ENCODE measurements at regions not wholly inside any gene's neighbourhood (a gene's known extent, or its start where the extent isn't known, plus 50 kb on each side); places are given as distances from the start of the nearest gene placed in this dataset.

- no peak for DNase-seq
- H3K27me3 Mint-ChIP-seq (ENCODE audit: unreplicated experiment), result no peaks in the 10 kb centered on the region
- peaks cover 4% of the 10 kb centered on the region for H3K4me1 Mint-ChIP-seq (ENCODE audit: low read depth, unreplicated experiment)
- H3K9me3 Mint-ChIP-seq (ENCODE audit: unreplicated experiment), result peaks cover 2% of the 10 kb centered on the region
- no peak overlapping the region for H3K4me3 Mint-ChIP-seq (ENCODE audit: unreplicated experiment)
- no peaks in the 10 kb centered on the region for H3K36me3 Mint-ChIP-seq (ENCODE audit: unreplicated experiment)
- no peak overlapping the region for H3K27ac Mint-ChIP-seq (ENCODE audit: unreplicated experiment)
- no peak for TF ChIP-seq CTCF (IDR thresholded peaks at IDR 0.05; ENCODE audit: partially characterized antibody, unreplicated experiment)
Measured at GRCh38 chr5:155211764-155212163, 198.2 kb downstream of the KIF4B start.

- H3K4me3 Mint-ChIP-seq (ENCODE audit: unreplicated experiment), result no peak overlapping the region
- no peak for TF ChIP-seq CTCF (IDR thresholded peaks at IDR 0.05; ENCODE audit: partially characterized antibody, unreplicated experiment)
- H3K36me3 Mint-ChIP-seq (ENCODE audit: unreplicated experiment), result no peaks in the 10 kb centered on the region
- H3K4me1 Mint-ChIP-seq (ENCODE audit: low read depth, unreplicated experiment), result no peaks in the 10 kb centered on the region
- H3K9me3 Mint-ChIP-seq (ENCODE audit: unreplicated experiment), result no peaks in the 10 kb centered on the region
- DNase-seq, result no peak
- no peak overlapping the region for H3K27ac Mint-ChIP-seq (ENCODE audit: unreplicated experiment)
- no peaks in the 10 kb centered on the region for H3K27me3 Mint-ChIP-seq (ENCODE audit: unreplicated experiment)
Measured at GRCh38 chr5:155222393-155222792, 208.8 kb downstream of the KIF4B start.

- Mint-ChIP-seq H3K27me3 (ENCODE audit: unreplicated experiment) (no peaks in the 10 kb centered on the region), H3K9me3 (ENCODE audit: unreplicated experiment) (no peaks in the 10 kb centered on the region), H3K4me1 (ENCODE audit: low read depth, unreplicated experiment) (no peaks in the 10 kb centered on the region), H3K4me3 (ENCODE audit: unreplicated experiment) (no peak overlapping the region), H3K36me3 (ENCODE audit: unreplicated experiment) (no peaks in the 10 kb centered on the region), H3K27ac (ENCODE audit: unreplicated experiment) (no peak overlapping the region)
- TF ChIP-seq CTCF (IDR thresholded peaks at IDR 0.05; ENCODE audit: partially characterized antibody, unreplicated experiment), result no peak
- no peak for DNase-seq
Measured at GRCh38 chr5:155229135-155229534, 215.6 kb downstream of the KIF4B start.

GRCh38 chr5:155239803-155240202 is 226.2 kb downstream of the KIF4B start:
- Mint-ChIP-seq H3K27ac (ENCODE audit: unreplicated experiment) (no peak overlapping the region), H3K36me3 (ENCODE audit: unreplicated experiment) (peaks cover 5% of the 10 kb centered on the region), H3K4me3 (ENCODE audit: unreplicated experiment) (no peak overlapping the region), H3K27me3 (ENCODE audit: unreplicated experiment) (no peaks in the 10 kb centered on the region), H3K9me3 (ENCODE audit: unreplicated experiment) (peaks cover 4% of the 10 kb centered on the region), H3K4me1 (ENCODE audit: low read depth, unreplicated experiment) (no peaks in the 10 kb centered on the region)
- no peak for TF ChIP-seq CTCF (IDR thresholded peaks at IDR 0.05; ENCODE audit: partially characterized antibody, unreplicated experiment)
- DNase-seq, result no peak

- Mint-ChIP-seq H3K4me3 (ENCODE audit: unreplicated experiment) (no peak overlapping the region), H3K36me3 (ENCODE audit: unreplicated experiment) (no peaks in the 10 kb centered on the region), H3K27ac (ENCODE audit: unreplicated experiment) (no peak overlapping the region), H3K9me3 (ENCODE audit: unreplicated experiment) (peaks cover 2% of the 10 kb centered on the region), H3K27me3 (ENCODE audit: unreplicated experiment) (no peaks in the 10 kb centered on the region), H3K4me1 (ENCODE audit: low read depth, unreplicated experiment) (no peaks in the 10 kb centered on the region)
- no peak for TF ChIP-seq CTCF (IDR thresholded peaks at IDR 0.05; ENCODE audit: partially characterized antibody, unreplicated experiment)
- DNase-seq, result no peak
Measured at GRCh38 chr5:155250596-155250995, 237.0 kb downstream of the KIF4B start.
